ENCODE measurements at regions not wholly inside any gene's neighbourhood (a gene's known extent, or its start where the extent isn't known, plus 50 kb on each side); places are given as distances from the start of the nearest gene placed in this dataset.
"Not testable (repeated sequence)": the region's sequence is repeated elsewhere in the genome, so short reads cannot be mapped to it uniquely, and the experiment has no call there.

- TF ChIP-seq CTCF (IDR thresholded peaks at IDR 0.05; ENCODE audit: low read length); EZH2 (optimal IDR thresholded peaks at IDR 0.05; ENCODE audit: low read depth, low read length): not testable (repeated sequence)
Observed at GRCh38 chrX:93014481-93015030, 658.8 kb downstream of the NAP1L3 start.

All from MM.1S (cell line).